HG03469 (cell line): ENCODE measurements at regions not wholly inside any gene's neighbourhood (a gene's known extent, or its start where the extent isn't known, plus 50 kb on each side); places are given as distances from the start of the nearest gene placed in this dataset.

ENCODE experiments used
- ATAC-seq: cut with Tn5 transposase; IDR thresholded peaks from one replicate; pipeline ENCODE4 v1.9.1; 2021; ENCODE audit warnings: mild to moderate bottlenecking, moderate library complexity, moderate number of reproducible peaks; ENCODE audit not compliant: unreplicated experiment

DNA sequence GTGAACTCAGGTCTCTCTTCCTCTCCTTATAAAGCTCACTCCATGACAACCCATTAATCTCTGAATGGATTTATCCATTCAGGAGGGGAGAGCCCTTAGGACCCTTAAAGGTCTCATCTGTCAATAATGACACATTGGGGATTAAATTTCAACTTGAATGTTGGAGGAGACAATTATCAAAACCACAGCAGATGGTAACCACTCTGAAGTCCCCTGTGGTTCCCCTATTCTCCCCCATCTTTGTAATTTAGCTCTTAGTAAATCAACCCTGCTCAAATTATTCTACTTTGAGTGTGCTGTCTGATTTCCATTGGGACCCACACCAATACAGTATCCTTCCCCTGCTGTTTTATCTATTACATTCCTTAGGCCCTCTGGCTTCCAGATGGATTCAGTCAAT lies 72.0 kb upstream of the RAI14 start:
- ATAC-seq: no peak

DNA sequence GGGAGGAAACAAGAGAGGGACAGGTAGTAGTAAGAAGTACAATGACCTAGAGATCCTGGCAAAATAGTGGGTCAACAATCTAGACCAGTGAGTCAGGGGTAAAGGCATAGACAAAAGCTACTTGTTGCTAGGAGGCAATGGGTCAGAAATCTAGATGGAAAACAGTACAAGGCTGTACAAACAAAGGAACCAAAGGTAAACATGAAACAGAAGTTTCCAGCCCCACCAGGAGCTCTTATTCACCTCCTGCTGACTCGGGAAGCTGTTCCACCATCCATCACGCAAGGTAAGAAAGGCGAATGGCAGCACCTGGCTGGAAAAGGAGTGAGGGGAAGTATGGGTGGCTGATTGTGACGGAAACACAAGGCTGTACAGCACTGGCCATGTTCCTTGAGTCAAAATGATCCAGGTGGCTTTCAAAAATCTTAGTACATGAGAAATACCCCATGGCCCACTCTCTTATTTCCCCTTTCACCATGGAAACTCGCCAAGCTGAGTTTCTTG lies 70.5 kb upstream of the RAI14 start:
- ATAC-seq: no peak

DNA sequence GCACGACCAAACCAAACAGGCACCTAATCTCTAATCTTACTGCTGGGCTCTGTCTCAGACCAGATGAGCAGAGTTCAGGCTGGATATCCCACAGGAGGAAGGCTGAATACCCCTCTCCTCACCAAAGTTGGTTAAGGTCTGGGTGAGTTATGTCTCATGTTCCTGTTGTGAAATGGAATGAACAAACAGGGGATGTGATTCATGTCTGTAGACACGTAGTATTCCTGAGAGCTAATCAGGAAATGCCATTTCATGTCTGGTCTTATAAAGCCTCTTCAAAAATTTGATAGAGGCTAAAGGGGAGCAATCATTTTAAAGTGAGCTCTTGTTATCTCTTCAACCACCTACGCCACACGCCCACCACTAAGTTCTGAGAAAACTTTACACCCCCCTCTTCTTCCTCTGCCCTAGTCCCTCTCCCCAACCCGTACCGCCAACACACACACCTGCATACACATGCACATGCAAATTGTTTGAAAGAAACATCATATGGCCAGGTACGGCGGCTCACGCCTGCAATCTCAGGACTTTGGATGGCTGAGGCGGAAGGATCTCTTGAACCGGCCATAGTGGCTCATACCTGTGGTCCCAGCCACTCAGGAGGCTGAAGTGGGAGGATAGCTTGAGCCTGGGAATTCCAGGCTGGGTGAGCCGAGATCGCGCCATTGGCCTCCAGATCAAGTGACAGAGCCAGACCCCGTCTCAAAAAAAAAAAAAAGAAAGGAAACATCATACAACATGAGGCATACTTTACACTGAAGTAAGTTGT lies 69.8 kb upstream of the RAI14 start:
- ATAC-seq: no peak

DNA sequence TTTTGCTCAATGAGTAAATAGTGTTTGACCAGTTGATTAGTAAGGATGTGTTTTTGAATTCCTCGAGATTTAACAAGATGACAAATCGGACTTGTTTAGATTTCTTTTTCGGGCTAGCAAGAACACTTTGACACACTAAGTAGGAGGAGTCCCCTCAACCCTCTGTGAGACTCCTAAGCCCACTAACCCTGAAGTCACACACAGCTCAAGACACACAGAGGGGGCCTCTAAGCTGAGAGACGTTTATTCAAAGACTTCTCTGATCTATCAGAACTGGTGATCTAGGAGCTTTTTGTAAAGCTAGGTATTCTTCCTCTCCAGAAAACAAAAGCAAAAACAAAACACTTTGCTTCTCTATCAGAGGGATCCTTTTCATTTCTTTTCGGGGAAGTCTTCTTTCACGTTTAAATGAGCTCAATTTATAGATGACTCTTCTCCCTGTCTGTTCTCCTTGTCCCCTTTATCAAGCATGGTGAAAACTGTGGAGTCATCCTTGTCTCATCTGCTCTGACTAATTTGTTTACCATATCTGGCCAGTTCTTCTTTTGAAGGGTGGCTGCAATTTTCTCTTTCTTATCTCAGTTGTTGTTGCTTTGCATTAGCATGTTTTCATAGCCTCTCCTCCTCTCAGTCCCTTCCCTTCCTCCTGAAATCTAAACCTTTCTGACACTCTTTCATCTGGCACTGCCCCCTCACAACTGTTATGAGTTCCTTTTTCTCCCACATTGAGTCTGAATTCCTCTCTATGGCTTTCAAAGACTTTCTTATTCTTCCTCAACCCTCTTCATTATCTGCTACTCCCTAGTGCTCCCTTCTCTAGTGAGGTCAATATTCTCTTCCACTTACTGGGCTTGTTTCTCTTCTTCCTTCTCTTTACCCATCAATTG lies 68.5 kb upstream of the RAI14 start:
- no peak for ATAC-seq

DNA sequence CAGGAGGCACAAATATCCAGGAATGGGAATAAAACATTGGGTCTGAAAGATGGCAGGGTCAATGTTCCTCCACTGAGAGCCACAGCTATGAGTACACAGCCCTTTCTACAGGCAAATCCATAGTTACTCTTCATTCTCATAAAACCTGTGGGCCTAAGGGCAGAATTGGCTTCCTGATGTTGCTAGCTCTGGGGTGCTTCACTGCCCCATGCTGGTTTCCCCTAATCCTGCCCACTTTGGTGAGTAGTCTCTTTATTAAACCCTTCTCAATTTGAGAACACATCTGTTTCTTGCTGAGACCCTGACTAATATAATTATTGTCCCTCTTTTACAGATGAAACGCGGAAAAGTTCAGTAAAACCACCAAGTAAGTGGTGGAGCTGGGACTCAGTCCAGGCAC lies 66.3 kb upstream of the RAI14 start:
- ATAC-seq: no peak

DNA sequence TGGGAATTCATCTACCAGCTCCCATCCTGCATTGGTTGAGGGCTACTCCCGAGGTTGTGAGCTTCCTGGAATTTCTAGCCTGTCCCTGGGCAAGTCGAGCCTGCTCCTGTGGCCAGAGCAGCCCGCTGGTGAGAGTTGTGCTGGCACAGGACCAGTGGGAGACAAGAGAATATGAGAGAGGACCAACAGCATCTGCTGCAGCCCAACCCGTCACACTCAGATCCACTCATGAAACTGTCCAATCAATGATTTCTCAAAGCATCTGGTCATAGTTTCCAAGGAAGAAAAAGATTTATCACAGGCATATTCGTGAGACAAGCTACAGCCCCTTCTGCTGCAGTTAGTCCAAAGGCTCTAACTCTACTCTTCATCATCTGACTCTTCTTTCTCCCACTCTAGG lies 64.4 kb upstream of the RAI14 start:
- ATAC-seq: no peak

DNA sequence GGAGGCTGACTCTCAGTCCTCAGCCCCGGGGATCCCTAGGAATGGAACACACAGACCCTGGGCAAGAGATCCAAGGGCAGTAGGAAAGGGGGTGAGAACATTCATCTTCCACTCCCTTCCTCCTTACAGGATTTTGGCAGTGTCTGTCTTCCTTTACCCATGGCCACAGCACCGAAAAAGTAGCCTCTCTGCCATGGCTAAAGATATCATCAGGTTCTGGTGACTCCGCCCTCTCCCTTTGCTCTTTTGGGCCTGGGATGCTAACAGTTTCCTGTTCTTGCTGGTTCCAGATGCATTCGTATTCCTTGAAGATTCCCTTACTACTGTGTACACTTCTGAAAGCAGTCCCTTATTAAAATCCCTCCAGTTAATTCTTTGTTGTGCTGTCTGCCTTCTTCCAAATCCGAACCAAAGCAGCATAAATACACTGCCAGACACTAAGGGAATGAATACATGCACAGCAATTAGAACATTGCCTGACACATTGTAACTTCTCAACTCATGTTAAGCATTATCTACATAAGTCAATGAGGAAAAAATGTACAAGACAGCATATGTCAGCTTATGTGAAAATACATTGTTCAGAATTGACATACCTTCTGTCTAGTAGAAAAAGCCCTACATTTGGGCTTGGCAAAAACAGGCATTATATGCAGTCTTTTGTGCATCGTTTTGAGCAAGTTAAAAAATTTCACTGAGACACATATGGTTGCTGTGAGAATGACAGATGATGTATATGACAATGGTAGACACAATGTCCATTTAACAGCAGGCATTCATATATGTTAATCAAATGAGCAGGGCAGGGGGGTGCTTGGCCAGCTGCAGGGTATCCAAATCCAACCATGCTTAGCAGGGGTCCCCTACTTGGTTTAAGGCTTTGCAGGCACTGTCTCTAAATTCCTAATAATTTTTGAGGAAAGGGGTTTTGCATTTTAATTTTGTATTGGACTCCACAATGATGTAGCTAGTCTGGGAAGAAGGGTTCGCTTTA lies 58.8 kb upstream of the RAI14 start:
- ATAC-seq: no peak

DNA sequence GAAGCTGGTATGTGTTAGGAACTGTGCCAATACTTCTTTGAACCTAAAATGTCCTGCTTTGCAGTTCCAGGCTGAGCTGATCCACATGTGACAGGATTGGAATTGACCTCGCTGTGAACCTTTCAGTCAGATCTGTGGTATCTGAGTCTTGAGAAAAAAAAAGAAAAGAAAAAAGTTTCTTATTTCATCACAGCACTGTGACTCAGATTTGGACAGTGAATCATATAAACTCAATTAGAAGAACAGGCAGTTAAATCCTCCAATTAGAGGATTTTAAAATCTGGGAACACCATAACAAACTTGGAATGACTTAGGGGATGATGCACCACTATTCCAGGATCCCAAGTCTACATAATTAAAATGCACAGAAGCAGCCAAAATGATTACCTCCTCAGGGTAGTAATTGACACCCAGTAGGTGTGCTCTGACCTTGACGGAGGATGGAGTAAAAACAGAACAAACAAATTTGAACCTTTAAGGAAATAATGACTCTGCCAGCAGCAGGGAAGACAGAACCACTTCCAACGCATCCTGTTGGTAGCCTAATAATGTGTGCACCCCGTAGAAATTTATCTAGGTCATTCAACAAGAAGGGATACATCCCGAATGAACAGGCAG lies 57.8 kb upstream of the RAI14 start:
- ATAC-seq: no peak

DNA sequence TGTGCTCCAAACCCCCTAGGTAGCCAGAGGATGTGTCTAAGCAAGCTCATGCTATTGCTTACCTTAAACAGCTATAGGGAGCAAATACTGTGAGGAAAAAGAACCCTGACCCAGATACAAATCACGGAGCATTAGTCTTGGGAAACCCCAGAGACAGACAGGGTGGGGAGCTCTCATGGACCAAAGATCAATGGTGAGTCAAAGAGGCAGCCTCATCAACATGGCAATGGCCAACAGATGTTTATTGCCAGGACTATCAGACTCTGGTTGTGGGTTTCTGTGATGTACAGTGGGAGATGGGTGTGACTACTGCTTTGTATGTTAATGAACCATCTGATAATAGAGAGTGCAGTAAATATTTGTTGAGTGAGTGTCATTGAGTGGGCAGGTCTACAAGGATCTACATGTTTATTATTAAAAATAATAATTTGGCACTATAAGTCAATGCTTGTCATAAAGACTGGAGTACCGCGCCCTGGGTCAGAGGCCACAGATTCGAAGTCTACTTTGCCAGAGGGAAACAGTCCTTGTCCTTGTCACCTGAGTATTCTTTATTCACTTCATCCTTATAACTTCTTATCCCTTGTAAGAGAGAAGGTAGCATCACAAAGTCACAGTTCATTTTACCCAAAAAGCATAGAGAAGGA lies 56.5 kb upstream of the RAI14 start:
- ATAC-seq: no peak

DNA sequence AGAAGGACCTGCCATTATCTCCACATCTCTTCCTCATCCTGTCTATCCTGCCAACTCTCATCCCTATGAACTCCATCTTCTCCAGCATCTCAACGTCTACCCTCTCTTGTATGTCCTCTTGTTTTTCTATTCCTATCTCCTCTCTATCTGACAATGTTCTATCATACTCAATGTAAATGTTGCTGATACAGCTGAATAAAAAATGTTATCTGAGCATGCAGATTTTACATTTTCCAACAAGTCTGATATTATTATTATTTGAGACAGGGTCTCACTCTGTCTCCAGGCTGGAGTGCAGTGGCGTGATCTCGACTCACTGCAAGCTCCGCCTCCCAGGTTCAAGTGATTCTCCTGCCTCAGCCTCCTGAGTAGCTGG lies 56.0 kb upstream of the RAI14 start:
- ATAC-seq: no peak

DNA sequence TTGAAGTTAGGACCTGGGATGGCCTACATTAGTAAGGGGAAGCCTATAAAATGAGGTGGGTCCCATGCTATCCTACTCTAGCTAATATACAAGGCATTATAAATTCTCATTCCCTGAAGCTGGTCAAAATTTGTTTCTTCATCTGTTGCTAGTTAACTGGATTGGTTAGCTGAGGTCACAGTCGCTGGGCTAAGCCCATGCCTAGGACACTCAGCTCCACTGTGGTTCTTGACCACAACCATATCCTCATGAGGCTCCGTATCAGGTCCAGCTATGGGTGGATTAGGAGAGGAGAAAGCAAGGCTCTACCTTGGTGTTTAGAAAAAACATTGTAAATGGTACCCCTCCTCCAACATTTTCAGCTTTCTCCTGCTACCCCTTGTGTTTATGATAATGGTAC lies 52.8 kb upstream of the RAI14 start:
- ATAC-seq: no peak

DNA sequence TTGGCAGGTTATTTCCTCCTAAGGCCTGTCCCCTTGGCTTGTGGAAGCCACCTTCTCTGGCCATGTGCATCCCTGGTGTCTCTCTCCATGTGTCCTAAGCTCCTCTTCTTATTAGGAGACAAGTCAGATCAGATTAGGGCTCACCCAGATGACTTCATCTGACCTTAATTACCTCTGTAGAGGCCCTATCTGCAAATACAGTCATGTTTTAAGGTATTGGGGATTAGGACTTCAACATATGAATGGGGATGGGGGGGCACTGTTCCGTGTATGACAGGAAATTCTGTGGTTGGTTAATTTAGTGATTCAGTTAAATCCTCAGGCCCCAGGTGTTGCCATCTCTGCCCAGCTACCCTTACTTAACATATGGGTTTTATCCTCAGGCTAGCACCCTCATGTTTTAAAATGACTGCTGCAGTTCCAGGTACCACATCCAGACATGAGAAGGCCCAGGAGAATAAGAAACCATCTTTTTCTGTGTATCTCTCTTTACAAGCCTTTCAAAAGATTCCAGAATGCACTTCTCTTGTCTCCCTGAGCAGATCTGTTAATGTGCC lies 51.9 kb upstream of the RAI14 start:
- ATAC-seq: no peak

DNA sequence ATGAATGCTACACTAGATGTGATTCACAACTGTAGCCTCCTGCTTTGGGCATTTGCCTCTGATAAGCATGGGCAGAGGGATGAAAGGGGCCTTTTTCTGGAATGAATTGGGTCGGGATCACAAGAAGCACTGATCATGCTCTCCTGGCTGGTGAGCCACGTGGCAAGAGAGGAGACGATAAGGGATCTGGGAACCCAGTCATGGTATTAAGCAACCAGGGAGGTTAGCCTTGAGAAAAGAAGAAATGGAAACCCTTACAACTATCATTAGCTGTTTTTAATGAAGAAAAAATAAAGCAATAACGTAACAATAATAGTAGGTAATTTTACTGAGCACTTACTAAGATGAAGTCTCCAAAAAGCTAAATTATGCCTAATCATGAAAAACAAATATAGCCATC lies 50.0 kb upstream of the RAI14 start:
- no peak for ATAC-seq
